GM23248 (cell line): ENCODE measurements at regions not wholly inside any gene's neighbourhood (a gene's known extent, or its start where the extent isn't known, plus 50 kb on each side); places are given as distances from the start of the nearest gene placed in this dataset.
A peak's percentile ranks its signal among the peaks of the same experiment; 100 is the strongest.

Experiments
- DNase-seq: peaks from one replicate; pipeline ENCODE4 v3.0.0-alpha.2; 2015
- H2AFZ ChIP-seq: fragments of 200-600 bp; sonication (generic); 2 replicates; pipeline ENCODE4 v1.6.1; 2016; ENCODE audit warnings: antibody characterized with exemption
- H3F3A ChIP-seq: fragments of 200-600 bp; sonication (generic); 2 replicates; pipeline ENCODE4 v1.6.1; 2016; ENCODE audit warnings: mild to moderate bottlenecking, antibody characterized with exemption, mixed run types; ENCODE audit not compliant: insufficient read depth
- H3K27ac ChIP-seq: fragments of 200-600 bp; sonication (generic); 2 replicates; pipeline ENCODE4 v1.5.1; 2016; ENCODE audit warnings: mild to moderate bottlenecking
- H3K27me3 ChIP-seq: fragments of 200-600 bp; sonication (generic); replicated peaks from 2 replicates; pipeline ENCODE4 v1.6.1; 2016; ENCODE audit warnings: mild to moderate bottlenecking; ENCODE audit not compliant: insufficient read depth
- H3K36me3 ChIP-seq: fragments of 200-600 bp; sonication (generic); 2 replicates; pipeline ENCODE4 v1.6.1; 2016; ENCODE audit warnings: low read depth, mild to moderate bottlenecking
- H3K4me1 ChIP-seq: fragments of 200-600 bp; sonication (generic); 2 replicates; pipeline ENCODE4 v1.6.1; 2016; ENCODE audit warnings: mild to moderate bottlenecking; ENCODE audit not compliant: insufficient read depth
- H3K4me2 ChIP-seq: fragments of 200-600 bp; sonication (generic); one replicate; pipeline ENCODE4 v1.6.1; 2016; ENCODE audit warnings: mild to moderate bottlenecking; ENCODE audit not compliant: unreplicated experiment
- H3K4me3 ChIP-seq: fragments of 200-600 bp; sonication (generic); 2 replicates; pipeline ENCODE4 v1.5.1; 2016; ENCODE audit warnings: mild to moderate bottlenecking
- H3K79me2 ChIP-seq: fragments of 200-600 bp; sonication (generic); 2 replicates; pipeline ENCODE4 v1.6.1; 2016; ENCODE audit warnings: mild to moderate bottlenecking; ENCODE audit not compliant: insufficient read depth
- H3K9ac ChIP-seq: fragments of 200-600 bp; sonication (generic); 2 replicates; pipeline ENCODE4 v1.6.1; 2016; ENCODE audit warnings: mild to moderate bottlenecking
- H3K9me2 ChIP-seq: fragments of 200-600 bp; sonication (generic); 2 replicates; pipeline ENCODE4 v1.6.1; 2016; ENCODE audit warnings: mixed run types, mild to moderate bottlenecking, moderate library complexity; ENCODE audit not compliant: insufficient read depth
- H3K9me3 ChIP-seq: fragments of 200-600 bp; sonication (generic); one replicate; pipeline ENCODE4 v1.6.1; 2017; ENCODE audit warnings: low read depth
- H4K20me1 ChIP-seq: fragments of 200-600 bp; sonication (generic); 2 replicates; pipeline ENCODE4 v1.6.0; 2016; ENCODE audit not compliant: insufficient read depth
- EZH2 ChIP-seq: fragments of 200-600 bp; sonication (generic); IDR thresholded peaks from 2 replicates; pipeline ENCODE4 v1.6.1; 2018; ENCODE audit warnings: antibody characterized with exemption, mild to moderate bottlenecking; ENCODE audit not compliant: insufficient read depth, poor library complexity, severe bottlenecking
- EZH2phosphoT487 ChIP-seq: fragments of 200-600 bp; sonication (generic); IDR thresholded peaks from 2 replicates; pipeline ENCODE4 v1.6.1; 2018; ENCODE audit warnings: antibody characterized with exemption, moderate library complexity, mild to moderate bottlenecking, low read depth; ENCODE audit not compliant: insufficient read depth
- WGBS, 2 experiments: methylation state at CpG; one replicate each; pipeline ENCODE4 v1.1.6; 2015 to 2017; ENCODE audit warnings: low lambda C conversion rate in 2 of 2, low coverage in 1 of 2; ENCODE audit errors: missing lambda C conversion rate in 2 of 2; 5-methylcytosine and 5-hydroxymethylcytosine counted together
- in situ Hi-C: fragments of 300-500 bp; cut with MboI; formaldehyde crosslinking; loops from 2 replicates; pipeline ENCODE4 v1.15.0; 2020

- H2AFZ ChIP-seq = peak overlapping the region; percentile 56
- H3K27ac ChIP-seq = peak overlapping the region; percentile 86; the same call in 1 of the 2 replicates
- no peaks in the 10 kb centered on the region for H3K79me2 ChIP-seq
- H3K27me3 ChIP-seq = no peaks in the 10 kb centered on the region
- H3K9ac ChIP-seq = peak overlapping the region; percentile 72
- no peaks in the 10 kb centered on the region for H4K20me1 ChIP-seq
- H3K4me3 ChIP-seq = no peak overlapping the region; the same call in 1 of the 2 replicates
- no peaks in the 10 kb centered on the region for H3K9me2 ChIP-seq
- peaks cover 36% of the 10 kb centered on the region for H3F3A ChIP-seq
- peaks cover 34% of the 10 kb centered on the region for H3K4me1 ChIP-seq
- DNase-seq = peak; percentile 65
- 42 to 43% methylated on average over 14 of the region's 14 CpGs for WGBS, 2 experiments
- peak overlapping the region; percentile 64 for H3K4me2 ChIP-seq
- in situ Hi-C loops = no loop called here
- no peaks in the 10 kb centered on the region for H3K9me3 ChIP-seq
- no peak for TF ChIP-seq EZH2phosphoT487
- no peak for TF ChIP-seq EZH2
- no peaks in the 10 kb centered on the region for H3K36me3 ChIP-seq
These were observed 225.2 kb upstream of the TPRG1 start for GRCh38 chr3:188946351-188947240.

- 3 to 4% methylated on average over 45 to 48 of the region's 48 CpGs for WGBS, 2 experiments
- DNase-seq = peak; percentile 93
- Histone ChIP-seq H3K4me2 (peak overlapping the region; percentile 64), H3K9me3 (no peaks in the 10 kb centered on the region), H3K27ac (peak overlapping the region; percentile 86), H3K27me3 (no peaks in the 10 kb centered on the region), H3K36me3 (no peaks in the 10 kb centered on the region), H3K9ac (peak overlapping the region; percentile 72), H3K4me3 (peak overlapping the region; percentile 66), H2AFZ (peak overlapping the region; percentile 56), H4K20me1 (no peaks in the 10 kb centered on the region), H3F3A (peaks cover 36% of the 10 kb centered on the region), H3K9me2 (no peaks in the 10 kb centered on the region), H3K79me2 (no peaks in the 10 kb centered on the region), H3K4me1 (peaks cover 34% of the 10 kb centered on the region)
- TF ChIP-seq EZH2 (no peak), EZH2phosphoT487 (no peak)
- in situ Hi-C loops = no loop called here
These were observed 224.1 kb upstream of the TPRG1 start for GRCh38 chr3:188947401-188948280.

GRCh38 chr3:188948281-188948996 is 223.3 kb upstream of the TPRG1 start:
- 7 to 8% methylated on average over 8 to 10 of the region's 10 CpGs for WGBS, 2 experiments
- no peaks in the 10 kb centered on the region for H3K9me3 ChIP-seq
- no peaks in the 10 kb centered on the region for H3K36me3 ChIP-seq
- DNase-seq = peak; percentile 95
- peak overlapping the region; percentile 56 for H2AFZ ChIP-seq
- peaks cover 34% of the 10 kb centered on the region for H3K4me1 ChIP-seq
- TF ChIP-seq EZH2phosphoT487 (no peak), EZH2 (no peak)
- no peaks in the 10 kb centered on the region for H3K27me3 ChIP-seq
- peak overlapping the region; percentile 72 for H3K9ac ChIP-seq
- in situ Hi-C loops = no loop called here
- no peaks in the 10 kb centered on the region for H3K9me2 ChIP-seq
- H4K20me1 ChIP-seq = no peaks in the 10 kb centered on the region
- H3F3A ChIP-seq = peaks cover 38% of the 10 kb centered on the region
- H3K79me2 ChIP-seq = no peaks in the 10 kb centered on the region
- peak overlapping the region; percentile 86 for H3K27ac ChIP-seq
- H3K4me2 ChIP-seq = peak overlapping the region; percentile 64
- peak overlapping the region; percentile 66 for H3K4me3 ChIP-seq

GRCh38 chr3:188948997-188949389 is 222.8 kb upstream of the TPRG1 start:
- WGBS, 2 experiments = 73 to 76% methylated on average over 4 of the region's 4 CpGs
- Histone ChIP-seq H3K27me3 (no peaks in the 10 kb centered on the region), H3K9ac (peak overlapping the region; percentile 46; the same call in 1 of the 2 replicates), H3K4me1 (peaks cover 35% of the 10 kb centered on the region), H3F3A (peaks cover 32% of the 10 kb centered on the region), H4K20me1 (no peaks in the 10 kb centered on the region), H3K79me2 (no peaks in the 10 kb centered on the region), H3K9me3 (no peaks in the 10 kb centered on the region), H2AFZ (peak overlapping the region; percentile 56; the same call in 1 of the 2 replicates), H3K4me2 (peak overlapping the region; percentile 64), H3K4me3 (no peak overlapping the region; the same call in 1 of the 2 replicates), H3K27ac (peak overlapping the region; percentile 86), H3K9me2 (no peaks in the 10 kb centered on the region), H3K36me3 (no peaks in the 10 kb centered on the region)
- no peak for DNase-seq
- TF ChIP-seq EZH2 (no peak), EZH2phosphoT487 (no peak)
- in situ Hi-C loops = no loop called here
